ENCODE measurements at regions not wholly inside any gene's neighbourhood (a gene's known extent, or its start where the extent isn't known, plus 50 kb on each side); places are given as distances from the start of the nearest gene placed in this dataset.

DNA sequence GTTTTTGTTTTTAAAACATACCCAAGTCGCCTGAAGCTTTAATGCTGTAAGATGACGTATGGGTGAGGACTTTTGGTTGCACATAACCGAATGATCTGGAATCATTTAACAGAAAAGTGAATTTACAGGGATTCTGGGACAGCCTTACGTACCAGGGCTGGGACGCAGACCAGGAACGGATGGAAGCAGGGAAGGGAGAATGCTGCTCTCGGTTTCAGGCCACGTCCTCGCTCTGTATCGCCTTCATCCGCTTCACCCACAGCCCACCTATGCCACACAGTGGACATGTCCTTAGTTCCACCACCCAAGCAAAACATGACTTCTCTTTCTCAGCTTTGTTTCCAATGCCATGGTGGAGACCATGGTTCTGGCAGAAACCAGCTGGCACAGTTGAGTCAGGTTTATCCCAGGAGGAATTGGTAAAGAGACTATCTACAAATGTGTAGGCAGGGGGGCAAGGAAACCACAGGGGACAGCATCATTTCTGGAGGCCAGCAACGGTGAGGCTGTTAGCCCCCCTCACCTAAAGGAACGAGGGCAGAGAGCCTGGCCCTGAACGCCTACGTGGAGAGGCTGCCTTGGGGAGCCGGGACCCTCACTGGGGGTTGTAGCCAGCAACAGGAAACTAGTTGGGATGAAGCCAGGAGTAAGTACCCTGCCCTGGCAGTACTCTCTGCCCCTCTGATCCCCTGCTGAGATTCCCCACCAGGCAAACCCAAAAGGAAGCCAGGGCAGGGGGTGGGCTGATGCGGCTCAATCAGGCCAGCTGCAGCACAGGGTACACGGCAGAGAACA is 132.5 kb downstream of the NDUFA10 start:
- no peaks in the 10 kb centered on the region for H3K9me3 Mint-ChIP-seq
- H3K36me3 Mint-ChIP-seq (ENCODE audit: insufficient read depth) = peaks cover 2% of the 10 kb centered on the region
- DNase-seq (ENCODE audit: low spot score in 2 of 2) (no peak), ATAC-seq (replicated peaks; ENCODE audit: extremely low read depth, poor library complexity, severe bottlenecking) (no peak)
- H3K27me3 Mint-ChIP-seq = peaks cover 39% of the 10 kb centered on the region
- H3K27ac Mint-ChIP-seq (ENCODE audit: low read depth) = no peak overlapping the region
- no peaks in the 10 kb centered on the region for H3K4me1 Mint-ChIP-seq
- H3K4me3 Mint-ChIP-seq = no peak overlapping the region

DNA sequence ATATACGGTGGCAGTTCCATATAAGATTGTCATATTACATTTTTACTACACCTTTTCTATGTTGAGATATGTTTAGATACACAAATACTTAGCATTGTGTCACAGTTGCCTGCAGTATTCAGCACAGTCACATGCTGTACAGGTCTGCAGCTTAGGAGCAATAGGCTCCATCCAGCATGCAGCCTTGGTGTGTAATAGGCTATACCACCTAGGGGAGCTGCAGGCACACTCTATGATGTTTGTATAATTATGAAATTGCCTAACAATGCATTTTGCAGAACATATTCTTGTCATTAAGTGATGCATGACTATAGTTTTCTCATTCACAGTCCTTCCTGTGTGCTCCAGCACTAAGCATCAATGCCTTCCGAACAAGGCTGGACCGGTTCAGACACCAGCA is 133.4 kb downstream of the NDUFA10 start:
- Mint-ChIP-seq H3K4me3 (no peak overlapping the region), H3K4me1 (no peaks in the 10 kb centered on the region), H3K36me3 (ENCODE audit: insufficient read depth) (peaks cover 2% of the 10 kb centered on the region), H3K27ac (ENCODE audit: low read depth) (no peak overlapping the region), H3K27me3 (peaks cover 37% of the 10 kb centered on the region), H3K9me3 (peaks cover under 1% of the 10 kb centered on the region)
- ATAC-seq (replicated peaks; ENCODE audit: extremely low read depth, poor library complexity, severe bottlenecking) = no peak
- no peak for DNase-seq (ENCODE audit: low spot score in 2 of 2)

DNA sequence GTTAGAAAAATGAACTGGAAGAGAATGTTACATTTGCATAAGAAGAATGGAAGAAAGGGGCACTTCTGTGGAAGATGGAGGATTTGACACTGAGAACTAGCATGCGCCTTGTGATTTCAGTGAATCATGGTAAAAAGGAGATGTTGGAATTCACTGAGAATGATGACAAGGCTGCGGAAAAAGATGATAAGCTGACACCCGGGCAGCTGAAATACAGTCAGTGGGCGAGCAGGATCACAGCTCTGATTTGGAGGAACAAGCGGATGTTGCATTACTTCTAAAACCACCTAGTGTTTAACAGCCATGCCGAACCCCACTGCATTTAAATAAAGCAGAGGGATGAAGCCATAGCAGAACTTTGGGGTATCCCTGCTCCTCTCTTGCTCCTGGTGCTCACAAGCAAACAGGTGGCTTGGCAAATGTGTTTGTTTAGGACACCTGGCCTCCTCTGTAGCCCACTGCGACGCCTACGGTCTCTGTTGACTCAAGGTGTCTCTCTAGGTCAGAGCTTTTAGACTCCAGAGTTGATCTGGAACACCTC is 134.9 kb downstream of the NDUFA10 start:
- no peaks in the 10 kb centered on the region for H3K36me3 Mint-ChIP-seq (ENCODE audit: insufficient read depth)
- H3K27ac Mint-ChIP-seq (ENCODE audit: low read depth) = no peak overlapping the region
- ATAC-seq (replicated peaks; ENCODE audit: extremely low read depth, poor library complexity, severe bottlenecking) (no peak), DNase-seq (ENCODE audit: low spot score in 2 of 2) (no peak)
- H3K9me3 Mint-ChIP-seq = peaks cover 6% of the 10 kb centered on the region
- H3K4me3 Mint-ChIP-seq = no peak overlapping the region
- H3K27me3 Mint-ChIP-seq = peaks cover 24% of the 10 kb centered on the region
- no peaks in the 10 kb centered on the region for H3K4me1 Mint-ChIP-seq

DNA sequence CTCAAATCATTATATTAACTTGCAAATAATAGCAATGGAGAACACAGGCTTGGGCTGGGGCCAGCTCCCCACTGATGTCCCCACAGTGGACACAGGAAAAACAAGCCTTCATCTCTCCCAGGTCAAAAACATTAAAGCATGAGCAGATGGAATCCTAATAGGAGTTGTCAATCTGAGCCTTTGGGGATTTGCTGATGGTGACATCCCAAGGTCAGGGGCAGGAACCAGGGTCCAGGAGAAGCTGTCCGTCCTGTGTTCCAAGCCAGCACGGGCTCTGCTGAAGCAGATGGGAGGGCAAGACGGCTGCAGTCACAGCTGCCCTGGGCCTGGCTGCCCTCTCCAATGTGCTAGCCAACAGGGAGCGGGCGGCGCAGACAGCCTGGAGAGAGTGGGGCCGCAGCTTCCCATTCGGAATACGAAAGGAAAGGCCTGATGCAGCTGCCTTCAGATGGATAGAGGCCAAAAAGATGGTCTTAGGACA is 135.5 kb downstream of the NDUFA10 start:
- H3K36me3 Mint-ChIP-seq (ENCODE audit: insufficient read depth) = no peaks in the 10 kb centered on the region
- ATAC-seq (replicated peaks; ENCODE audit: extremely low read depth, poor library complexity, severe bottlenecking) (no peak), DNase-seq (ENCODE audit: low spot score in 2 of 2) (no peak)
- H3K4me3 Mint-ChIP-seq = no peak overlapping the region
- peaks cover 18% of the 10 kb centered on the region for H3K27me3 Mint-ChIP-seq
- peaks cover 9% of the 10 kb centered on the region for H3K9me3 Mint-ChIP-seq
- no peak overlapping the region for H3K27ac Mint-ChIP-seq (ENCODE audit: low read depth)
- H3K4me1 Mint-ChIP-seq = no peaks in the 10 kb centered on the region

DNA sequence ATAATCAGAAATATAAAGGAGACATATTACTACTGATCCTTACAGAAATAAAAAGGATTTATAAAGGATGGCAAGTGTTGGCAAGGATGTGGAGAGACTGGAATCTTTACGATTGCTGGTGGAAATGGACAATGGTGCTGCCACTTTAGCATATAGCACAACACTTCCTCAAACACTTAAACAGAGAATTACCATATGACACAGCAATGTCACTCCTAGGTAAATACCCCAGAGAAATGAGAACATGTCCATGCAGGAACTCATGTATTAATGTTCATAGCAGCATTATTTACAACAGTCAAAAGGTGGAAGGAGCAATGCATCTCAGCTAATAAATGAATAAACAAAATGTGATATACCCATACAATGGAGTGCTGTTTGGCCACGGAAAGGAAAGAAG is 137.5 kb downstream of the NDUFA10 start:
- Mint-ChIP-seq H3K4me3 (no peak overlapping the region), H3K27me3 (no peaks in the 10 kb centered on the region), H3K36me3 (ENCODE audit: insufficient read depth) (no peaks in the 10 kb centered on the region), H3K9me3 (peaks cover 12% of the 10 kb centered on the region), H3K4me1 (no peaks in the 10 kb centered on the region), H3K27ac (ENCODE audit: low read depth) (no peak overlapping the region)
- no peak for DNase-seq (ENCODE audit: low spot score in 2 of 2)
- ATAC-seq (replicated peaks; ENCODE audit: extremely low read depth, poor library complexity, severe bottlenecking) = no peak

DNA sequence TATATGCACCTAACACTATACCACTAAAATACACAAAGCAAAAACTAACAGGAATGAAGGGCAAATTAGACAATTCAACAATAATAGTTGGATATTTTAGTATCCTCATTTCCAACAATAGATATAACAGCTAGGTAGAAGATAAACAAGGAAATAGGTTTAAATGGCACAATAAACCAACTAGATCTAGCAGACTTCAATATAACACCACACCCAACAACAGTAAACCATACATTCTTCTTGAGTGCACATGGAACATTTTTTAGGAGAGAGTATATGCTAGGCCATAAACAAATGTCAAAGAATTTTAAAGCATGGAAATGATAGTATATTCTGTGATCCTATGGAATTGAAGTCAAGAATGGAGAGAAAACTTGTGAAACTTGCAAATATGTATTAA is 138.4 kb downstream of the NDUFA10 start:
- peaks cover 12% of the 10 kb centered on the region for H3K9me3 Mint-ChIP-seq
- DNase-seq (ENCODE audit: low spot score in 2 of 2) = no peak
- peaks cover 6% of the 10 kb centered on the region for H3K27me3 Mint-ChIP-seq
- no peaks in the 10 kb centered on the region for H3K36me3 Mint-ChIP-seq (ENCODE audit: insufficient read depth)
- ATAC-seq (replicated peaks; ENCODE audit: extremely low read depth, poor library complexity, severe bottlenecking) = no peak
- peaks cover 6% of the 10 kb centered on the region for H3K4me1 Mint-ChIP-seq
- no peak overlapping the region for H3K27ac Mint-ChIP-seq (ENCODE audit: low read depth)
- no peak overlapping the region for H3K4me3 Mint-ChIP-seq

DNA sequence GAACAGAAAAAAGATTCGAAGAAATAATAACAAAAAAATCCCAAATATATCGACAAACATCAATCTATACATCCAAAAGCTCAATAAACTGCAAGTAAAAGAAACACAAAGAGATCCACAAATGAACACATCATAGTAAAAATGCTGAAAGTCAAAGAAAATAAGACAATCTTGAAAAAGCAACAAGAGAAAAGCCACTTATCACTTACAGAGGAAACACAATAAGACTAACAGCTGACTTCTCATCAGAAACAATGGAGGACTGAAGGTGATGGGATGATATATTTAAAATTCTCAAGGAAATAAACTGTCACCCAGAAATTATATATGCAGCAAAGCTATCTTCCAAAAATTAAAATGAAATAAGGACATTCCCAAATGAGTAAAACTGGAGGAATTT is 140.3 kb downstream of the NDUFA10 start:
- Mint-ChIP-seq H3K27ac (ENCODE audit: low read depth) (no peak overlapping the region), H3K36me3 (ENCODE audit: insufficient read depth) (no peaks in the 10 kb centered on the region), H3K27me3 (peaks cover 20% of the 10 kb centered on the region), H3K9me3 (peaks cover 12% of the 10 kb centered on the region), H3K4me1 (peaks cover 15% of the 10 kb centered on the region), H3K4me3 (no peak overlapping the region)
- no peak for ATAC-seq (replicated peaks; ENCODE audit: extremely low read depth, poor library complexity, severe bottlenecking)
- DNase-seq (ENCODE audit: low spot score in 2 of 2) = no peak

DNA sequence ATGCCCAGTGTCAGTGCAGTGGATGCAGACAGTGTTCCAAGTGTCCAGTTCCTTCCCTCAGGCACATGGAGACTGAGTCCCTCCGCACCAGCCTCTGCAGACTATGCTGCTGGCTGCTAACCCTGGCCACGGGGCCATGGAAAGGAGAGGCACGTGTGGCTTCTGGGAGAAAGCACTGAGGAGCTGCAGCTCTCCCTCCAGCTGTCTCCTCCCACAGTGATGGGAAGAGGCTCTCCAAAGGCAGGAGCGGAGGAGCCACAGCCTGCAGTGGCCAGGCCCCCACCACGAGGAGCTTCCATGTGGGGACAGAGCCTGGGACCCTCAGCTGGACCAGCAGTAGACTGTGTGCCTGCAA is 141.1 kb downstream of the NDUFA10 start:
- H3K9me3 Mint-ChIP-seq = peaks cover 12% of the 10 kb centered on the region
- H3K36me3 Mint-ChIP-seq (ENCODE audit: insufficient read depth) = no peaks in the 10 kb centered on the region
- no peak overlapping the region for H3K4me3 Mint-ChIP-seq
- no peak overlapping the region for H3K27ac Mint-ChIP-seq (ENCODE audit: low read depth)
- H3K27me3 Mint-ChIP-seq = peaks cover 20% of the 10 kb centered on the region
- peaks cover 15% of the 10 kb centered on the region for H3K4me1 Mint-ChIP-seq
- ATAC-seq (replicated peaks; ENCODE audit: extremely low read depth, poor library complexity, severe bottlenecking) = no peak
- DNase-seq (ENCODE audit: low spot score in 2 of 2) = no peak

DNA sequence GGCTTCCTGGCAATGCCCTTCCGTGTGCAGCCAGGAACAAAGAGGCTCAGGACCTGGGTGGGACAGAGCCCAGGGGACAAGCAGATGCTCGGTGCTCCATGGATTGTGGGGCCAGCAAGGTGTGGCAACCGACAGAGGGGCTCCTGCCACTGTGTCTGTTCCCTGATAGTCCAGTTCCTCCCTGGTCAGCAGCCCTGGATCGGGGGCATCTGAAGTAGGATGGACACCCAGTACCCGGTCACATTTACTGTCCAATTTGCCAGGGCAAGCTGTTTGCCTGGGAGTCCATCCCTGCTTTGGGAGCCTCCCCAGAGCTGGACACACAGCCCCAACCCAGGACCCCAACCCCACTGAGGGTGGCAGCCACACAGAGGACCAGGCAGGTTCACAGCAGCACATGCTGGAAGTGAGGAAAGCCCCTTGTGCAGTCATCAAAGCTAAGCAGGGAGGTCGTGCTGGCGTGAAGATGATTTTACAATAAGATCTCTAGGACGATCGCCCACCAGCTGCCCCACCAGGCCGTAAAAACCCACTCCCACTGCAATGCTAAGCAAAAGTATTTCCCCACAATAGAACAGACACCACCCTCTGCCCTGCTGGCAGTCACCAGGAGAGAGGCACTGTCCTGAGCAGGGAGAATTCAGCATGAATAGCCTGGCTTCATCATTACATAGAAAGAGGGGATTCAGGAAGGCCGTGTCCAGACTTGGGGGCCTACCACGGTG is 141.7 kb downstream of the NDUFA10 start:
- Mint-ChIP-seq H3K27me3 (peaks cover 20% of the 10 kb centered on the region), H3K36me3 (ENCODE audit: insufficient read depth) (no peaks in the 10 kb centered on the region), H3K9me3 (peaks cover 12% of the 10 kb centered on the region), H3K27ac (ENCODE audit: low read depth) (no peak overlapping the region), H3K4me3 (no peak overlapping the region), H3K4me1 (peaks cover 15% of the 10 kb centered on the region)
- ATAC-seq (replicated peaks; ENCODE audit: extremely low read depth, poor library complexity, severe bottlenecking) (no peak), DNase-seq (ENCODE audit: low spot score in 2 of 2) (no peak)

DNA sequence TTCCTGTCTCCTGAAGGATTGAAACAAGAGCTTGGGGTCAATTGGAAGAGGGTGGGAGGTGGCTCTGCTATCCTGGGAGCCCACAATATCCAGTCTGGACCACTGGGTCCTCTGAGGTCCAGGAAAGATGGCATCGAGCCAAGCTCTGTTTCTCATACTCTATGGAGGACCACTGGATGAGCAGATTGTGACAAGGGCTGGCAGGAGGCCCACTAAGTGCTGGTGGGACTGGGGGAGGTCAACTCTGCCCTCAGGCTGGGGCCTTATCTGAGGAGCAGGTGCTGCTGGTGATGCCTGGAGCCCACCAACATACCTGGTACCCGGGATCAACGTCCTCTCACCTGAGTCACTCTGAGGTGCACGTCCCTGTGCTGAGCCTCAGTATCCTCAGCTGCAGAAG is 142.4 kb downstream of the NDUFA10 start:
- ATAC-seq (replicated peaks; ENCODE audit: extremely low read depth, poor library complexity, severe bottlenecking) = no peak
- no peak overlapping the region for H3K4me3 Mint-ChIP-seq
- H3K36me3 Mint-ChIP-seq (ENCODE audit: insufficient read depth) = no peaks in the 10 kb centered on the region
- H3K27me3 Mint-ChIP-seq = peaks cover 20% of the 10 kb centered on the region
- no peak for DNase-seq (ENCODE audit: low spot score in 2 of 2)
- H3K27ac Mint-ChIP-seq (ENCODE audit: low read depth) = no peak overlapping the region
- H3K9me3 Mint-ChIP-seq = peaks cover 12% of the 10 kb centered on the region
- peaks cover 15% of the 10 kb centered on the region for H3K4me1 Mint-ChIP-seq

DNA sequence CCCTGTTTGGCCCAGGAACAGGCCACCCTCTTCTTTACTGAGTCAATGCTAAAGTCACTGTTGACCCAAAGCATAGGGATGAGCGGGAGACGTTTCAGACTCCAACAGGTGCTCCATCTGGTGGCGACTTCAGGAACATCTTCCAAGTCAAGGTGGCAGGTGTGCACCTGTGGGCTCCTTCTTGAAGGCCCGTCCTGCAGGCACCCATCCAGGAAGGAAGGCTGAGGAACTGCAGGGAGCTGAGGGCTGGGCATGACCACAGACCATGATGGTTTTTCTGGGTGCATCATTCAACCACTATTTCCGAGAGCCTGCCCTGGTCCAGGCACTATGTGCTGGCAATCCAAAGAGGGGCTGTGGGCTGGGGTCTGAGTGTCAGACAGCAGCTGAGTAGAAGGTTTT is 142.8 kb downstream of the NDUFA10 start:
- Mint-ChIP-seq H3K9me3 (peaks cover 12% of the 10 kb centered on the region), H3K27ac (ENCODE audit: low read depth) (no peak overlapping the region), H3K4me3 (no peak overlapping the region), H3K36me3 (ENCODE audit: insufficient read depth) (no peaks in the 10 kb centered on the region), H3K4me1 (peaks cover 15% of the 10 kb centered on the region), H3K27me3 (peaks cover 20% of the 10 kb centered on the region)
- ATAC-seq (replicated peaks; ENCODE audit: extremely low read depth, poor library complexity, severe bottlenecking) = no peak
- DNase-seq (ENCODE audit: low spot score in 2 of 2) = peak; percentile 40 to 54

DNA sequence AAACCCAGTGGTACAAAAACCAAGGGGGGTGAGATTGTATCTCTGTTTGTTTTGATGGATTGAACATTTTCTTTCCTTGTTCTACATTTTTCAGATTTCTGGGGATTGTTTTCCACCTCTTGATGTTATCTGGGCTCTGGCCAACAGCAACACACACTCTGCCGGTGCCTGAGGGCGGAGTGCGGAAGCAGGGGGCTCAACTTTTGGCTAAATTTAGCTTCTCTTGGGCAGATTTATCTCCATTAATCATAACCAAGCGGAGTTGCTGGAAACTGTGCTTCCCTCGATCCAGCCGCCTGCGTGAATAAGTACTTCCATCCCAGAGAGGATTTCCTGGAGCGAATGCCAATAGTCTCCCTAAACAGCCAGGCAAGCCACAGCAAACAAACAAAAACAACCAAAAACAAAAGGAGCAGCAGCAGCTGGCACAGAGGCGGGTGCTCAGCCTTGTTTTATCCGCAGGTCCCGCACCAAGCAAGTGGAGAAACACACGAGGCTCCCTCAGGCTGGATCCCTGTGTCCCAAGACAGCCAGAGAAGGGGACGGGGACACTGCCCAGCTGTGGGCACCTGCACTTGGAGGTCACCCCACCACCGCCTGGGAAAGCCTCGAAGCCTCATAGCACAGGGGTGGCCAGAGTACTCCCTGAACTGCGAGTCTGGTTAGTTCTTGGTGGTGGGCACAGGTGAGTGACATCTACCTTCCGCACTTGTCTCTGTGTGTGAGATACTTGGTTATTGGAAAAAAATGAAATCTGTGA is 143.4 kb downstream of the NDUFA10 start:
- ATAC-seq (replicated peaks; ENCODE audit: extremely low read depth, poor library complexity, severe bottlenecking) = no peak
- Mint-ChIP-seq H3K27me3 (peaks cover 21% of the 10 kb centered on the region), H3K27ac (ENCODE audit: low read depth) (no peak overlapping the region), H3K4me3 (no peak overlapping the region), H3K36me3 (ENCODE audit: insufficient read depth) (no peaks in the 10 kb centered on the region), H3K9me3 (peaks cover 12% of the 10 kb centered on the region), H3K4me1 (peaks cover 15% of the 10 kb centered on the region)
- no peak for DNase-seq (ENCODE audit: low spot score in 2 of 2)

Data from central memory CD8-positive, alpha-beta T cell (primary cell).